ENCODE measurements at regions not wholly inside any gene's neighbourhood (a gene's known extent, or its start where the extent isn't known, plus 50 kb on each side); places are given as distances from the start of the nearest gene placed in this dataset.
"Not testable (repeated sequence)": the region's sequence is repeated elsewhere in the genome, so short reads cannot be mapped to it uniquely, and the experiment has no call there.

- Histone ChIP-seq H3K4me2 (ENCODE audit: low read length) (no peak overlapping the region), H3K79me1 (ENCODE audit: low read length) (no peaks in the 10 kb centered on the region), H3K36me3 (ENCODE audit: control insufficient read depth, insufficient read depth, low read length) (no peaks in the 10 kb centered on the region), H3K4me1 (ENCODE audit: control insufficient read depth, low read depth, low read length) (no peaks in the 10 kb centered on the region), H4K5ac (ENCODE audit: low read length) (no peak overlapping the region), H3K27me3 (ENCODE audit: insufficient read depth, low read length, poor library complexity) (no peaks in the 10 kb centered on the region), H3K27ac (ENCODE audit: low read depth, low read length) (no peak overlapping the region), H3K79me2 (ENCODE audit: control insufficient read depth, insufficient read depth, low read length) (no peaks in the 10 kb centered on the region), H2BK120ac (ENCODE audit: low read depth, low read length) (no peak overlapping the region), H2AK5ac (ENCODE audit: low read length) (no peak overlapping the region), H3K56ac (ENCODE audit: low read length) (no peak overlapping the region), H3K18ac (ENCODE audit: low read length) (no peak overlapping the region), H4K8ac (ENCODE audit: low read depth, low read length) (no peak overlapping the region), H2BK5ac (ENCODE audit: low read length) (no peak overlapping the region), H3K4ac (ENCODE audit: low read depth, low read length) (no peak overlapping the region), H2BK15ac (replicated peaks; ENCODE audit: low read depth) (no peak overlapping the region), H3K23ac (ENCODE audit: low read length) (no peak overlapping the region), H3K4me3 (ENCODE audit: low read length) (no peak overlapping the region), H3K9ac (ENCODE audit: low read length) (no peak overlapping the region)
- DNase-seq = no peak
These were observed 632.0 kb upstream of the AMELY start for GRCh38 chrY:7543506-7543905.

- H2BK15ac ChIP-seq (replicated peaks; ENCODE audit: low read depth) = no peak overlapping the region
These were observed 630.8 kb upstream of the AMELY start for GRCh38 chrY:7542256-7542858.

GRCh38 chrY:7529396-7529795 lies 617.8 kb upstream of the AMELY start:
- no peaks in the 10 kb centered on the region for H3K79me2 ChIP-seq (ENCODE audit: control insufficient read depth, insufficient read depth, low read length)
- no peak overlapping the region for H2BK5ac ChIP-seq (ENCODE audit: low read length)
- no peaks in the 10 kb centered on the region for H3K36me3 ChIP-seq (ENCODE audit: control insufficient read depth, insufficient read depth, low read length)
- no peak overlapping the region for H3K18ac ChIP-seq (ENCODE audit: low read length)
- H3K4me2 ChIP-seq (ENCODE audit: low read length) = no peak overlapping the region
- no CpG with 5 or more reads among the region's 2 CpGs for WGBS (ENCODE audit: extremely low coverage, insufficient coverage, low lambda C conversion rate)
- H4K8ac ChIP-seq (ENCODE audit: low read depth, low read length) = no peak overlapping the region
- H2BK120ac ChIP-seq (ENCODE audit: low read depth, low read length) = no peak overlapping the region
- no peak overlapping the region for H3K56ac ChIP-seq (ENCODE audit: low read length)
- no peaks in the 10 kb centered on the region for H3K79me1 ChIP-seq (ENCODE audit: low read length)
- no peak overlapping the region for H3K9ac ChIP-seq (ENCODE audit: low read length)
- no peak overlapping the region for H3K27ac ChIP-seq (ENCODE audit: low read depth, low read length)
- H2BK15ac ChIP-seq (replicated peaks; ENCODE audit: low read depth) = no peak overlapping the region
- H3K4ac ChIP-seq (ENCODE audit: low read depth, low read length) = no peak overlapping the region
- no peak overlapping the region for H3K23ac ChIP-seq (ENCODE audit: low read length)
- no peaks in the 10 kb centered on the region for H3K4me1 ChIP-seq (ENCODE audit: control insufficient read depth, low read depth, low read length)
- no peak overlapping the region for H4K5ac ChIP-seq (ENCODE audit: low read length)
- no peaks in the 10 kb centered on the region for H3K27me3 ChIP-seq (ENCODE audit: insufficient read depth, low read length, poor library complexity)
- H3K4me3 ChIP-seq (ENCODE audit: low read length) = no peak overlapping the region
- no peak for DNase-seq
- H2AK5ac ChIP-seq (ENCODE audit: low read length) = no peak overlapping the region

More at GRCh38 chrY:7542256-7542858, 630.8 kb upstream of the AMELY start:
- no peak overlapping the region for H3K56ac ChIP-seq (ENCODE audit: low read length)
- H3K27me3 ChIP-seq (ENCODE audit: insufficient read depth, low read length, poor library complexity) = no peaks in the 10 kb centered on the region
- no peak overlapping the region for H4K8ac ChIP-seq (ENCODE audit: low read depth, low read length)
- no peak overlapping the region for H2BK5ac ChIP-seq (ENCODE audit: low read length)
- no peak overlapping the region for H2AK5ac ChIP-seq (ENCODE audit: low read length)
- H3K27ac ChIP-seq (ENCODE audit: low read depth, low read length) = no peak overlapping the region
- H3K79me2 ChIP-seq (ENCODE audit: control insufficient read depth, insufficient read depth, low read length) = no peaks in the 10 kb centered on the region
- H3K79me1 ChIP-seq (ENCODE audit: low read length) = no peaks in the 10 kb centered on the region
- WGBS (ENCODE audit: extremely low coverage, insufficient coverage, low lambda C conversion rate) = no CpG with 5 or more reads among the region's 2 CpGs
- H4K5ac ChIP-seq (ENCODE audit: low read length) = no peak overlapping the region
- H3K4me1 ChIP-seq (ENCODE audit: control insufficient read depth, low read depth, low read length) = no peaks in the 10 kb centered on the region
- H3K4me2 ChIP-seq (ENCODE audit: low read length) = no peak overlapping the region
- H3K4ac ChIP-seq (ENCODE audit: low read depth, low read length) = no peak overlapping the region
- no peak overlapping the region for H3K23ac ChIP-seq (ENCODE audit: low read length)
- no peak overlapping the region for H3K9ac ChIP-seq (ENCODE audit: low read length)
- H2BK120ac ChIP-seq (ENCODE audit: low read depth, low read length) = no peak overlapping the region
- no peaks in the 10 kb centered on the region for H3K36me3 ChIP-seq (ENCODE audit: control insufficient read depth, insufficient read depth, low read length)
- H3K4me3 ChIP-seq (ENCODE audit: low read length) = no peak overlapping the region
- DNase-seq = no peak
- no peak overlapping the region for H3K18ac ChIP-seq (ENCODE audit: low read length)

- not testable (repeated sequence) for H3K27me3 ChIP-seq (ENCODE audit: insufficient read depth, low read length, poor library complexity); DNase-seq; H4K5ac ChIP-seq (ENCODE audit: low read length); H3K79me2 ChIP-seq (ENCODE audit: control insufficient read depth, insufficient read depth, low read length); H4K8ac ChIP-seq (ENCODE audit: low read depth, low read length); H3K4me2 ChIP-seq (ENCODE audit: low read length); H3K4me3 ChIP-seq (ENCODE audit: low read length); H3K9ac ChIP-seq (ENCODE audit: low read length); H3K23ac ChIP-seq (ENCODE audit: low read length); H3K18ac ChIP-seq (ENCODE audit: low read length); H3K56ac ChIP-seq (ENCODE audit: low read length); H2AK5ac ChIP-seq (ENCODE audit: low read length); H2BK120ac ChIP-seq (ENCODE audit: low read depth, low read length); H3K36me3 ChIP-seq (ENCODE audit: control insufficient read depth, insufficient read depth, low read length); H3K4me1 ChIP-seq (ENCODE audit: control insufficient read depth, low read depth, low read length); H3K4ac ChIP-seq (ENCODE audit: low read depth, low read length); H2BK15ac ChIP-seq (replicated peaks; ENCODE audit: low read depth); H3K27ac ChIP-seq (ENCODE audit: low read depth, low read length); H2BK5ac ChIP-seq (ENCODE audit: low read length); H3K79me1 ChIP-seq (ENCODE audit: low read length)
- no CpG with 5 or more reads among the region's 4 CpGs for WGBS (ENCODE audit: extremely low coverage, insufficient coverage, low lambda C conversion rate)
These were observed 616.0 kb upstream of the AMELY start for GRCh38 chrY:7527568-7527967.

GRCh38 chrY:7518387-7518786 lies 606.8 kb upstream of the AMELY start:
- Histone ChIP-seq H3K23ac (ENCODE audit: low read length) (no peak overlapping the region), H3K56ac (ENCODE audit: low read length) (no peak overlapping the region), H3K79me2 (ENCODE audit: control insufficient read depth, insufficient read depth, low read length) (no peaks in the 10 kb centered on the region), H2BK5ac (ENCODE audit: low read length) (no peak overlapping the region), H2BK120ac (ENCODE audit: low read depth, low read length) (no peak overlapping the region), H4K8ac (ENCODE audit: low read depth, low read length) (no peak overlapping the region), H2AK5ac (ENCODE audit: low read length) (no peak overlapping the region), H3K18ac (ENCODE audit: low read length) (no peak overlapping the region), H3K4ac (ENCODE audit: low read depth, low read length) (no peak overlapping the region), H3K36me3 (ENCODE audit: control insufficient read depth, insufficient read depth, low read length) (no peaks in the 10 kb centered on the region), H3K27me3 (ENCODE audit: insufficient read depth, low read length, poor library complexity) (no peaks in the 10 kb centered on the region), H3K4me1 (ENCODE audit: control insufficient read depth, low read depth, low read length) (no peaks in the 10 kb centered on the region), H4K5ac (ENCODE audit: low read length) (no peak overlapping the region), H3K9ac (ENCODE audit: low read length) (no peak overlapping the region), H3K4me3 (ENCODE audit: low read length) (no peak overlapping the region), H3K4me2 (ENCODE audit: low read length) (no peak overlapping the region), H2BK15ac (replicated peaks; ENCODE audit: low read depth) (no peak overlapping the region), H3K27ac (ENCODE audit: low read depth, low read length) (no peak overlapping the region), H3K79me1 (ENCODE audit: low read length) (no peaks in the 10 kb centered on the region)
- no peak for DNase-seq
- no CpG with 5 or more reads among the region's 1 CpG for WGBS (ENCODE audit: extremely low coverage, insufficient coverage, low lambda C conversion rate)

GRCh38 chrY:7516268-7516667 lies 604.7 kb upstream of the AMELY start:
- peak; percentile 71 for DNase-seq
- Histone ChIP-seq H2BK120ac (ENCODE audit: low read depth, low read length) (no peak overlapping the region), H3K4me1 (ENCODE audit: control insufficient read depth, low read depth, low read length) (no peaks in the 10 kb centered on the region), H3K23ac (ENCODE audit: low read length) (no peak overlapping the region), H3K36me3 (ENCODE audit: control insufficient read depth, insufficient read depth, low read length) (no peaks in the 10 kb centered on the region), H3K79me2 (ENCODE audit: control insufficient read depth, insufficient read depth, low read length) (no peaks in the 10 kb centered on the region), H3K9ac (ENCODE audit: low read length) (no peak overlapping the region), H3K4ac (ENCODE audit: low read depth, low read length) (no peak overlapping the region), H3K4me2 (ENCODE audit: low read length) (no peak overlapping the region), H3K27ac (ENCODE audit: low read depth, low read length) (no peak overlapping the region), H3K27me3 (ENCODE audit: insufficient read depth, low read length, poor library complexity) (no peaks in the 10 kb centered on the region), H3K56ac (ENCODE audit: low read length) (no peak overlapping the region), H2BK5ac (ENCODE audit: low read length) (no peak overlapping the region), H3K4me3 (ENCODE audit: low read length) (no peak overlapping the region), H2AK5ac (ENCODE audit: low read length) (no peak overlapping the region), H4K5ac (ENCODE audit: low read length) (no peak overlapping the region), H4K8ac (ENCODE audit: low read depth, low read length) (no peak overlapping the region), H3K79me1 (ENCODE audit: low read length) (no peaks in the 10 kb centered on the region), H2BK15ac (replicated peaks; ENCODE audit: low read depth) (no peak overlapping the region), H3K18ac (ENCODE audit: low read length) (no peak overlapping the region)
- no CpG with 5 or more reads among the region's 3 CpGs for WGBS (ENCODE audit: extremely low coverage, insufficient coverage, low lambda C conversion rate)
